Stomach (tissue), 8 donors: ENCODE measurements at regions not wholly inside any gene's neighbourhood (a gene's known extent, or its start where the extent isn't known, plus 50 kb on each side); places are given as distances from the start of the nearest gene placed in this dataset.
"Not testable (repeated sequence)": the region's sequence is repeated elsewhere in the genome, so short reads cannot be mapped to it uniquely, and the experiment has no call there.

Experiments
- DNase-seq, 2 donors: peaks; one replicate each; pipeline versions ENCODE4 v3.0.0 to v3.0.0-alpha.2; 2013 to 2019
- H3K27ac ChIP-seq, 5 donors: fragments of 200-600 bp in 4 of 5; sonication (generic) in 4 of 5; one replicate each; pipeline ENCODE4 v1.5.1; 2013 to 2019; ENCODE audit warnings: mild to moderate bottlenecking in 1 of 5, moderate library complexity in 1 of 5
- H3K27me3 ChIP-seq, 3 donors: fragments of 200-600 bp; sonication (generic); one replicate each; pipeline ENCODE4 v1.5.1; 2017 to 2019; ENCODE audit warnings: mixed run types in 1 of 3
- H3K36me3 ChIP-seq, 4 donors: fragments of 200-600 bp; sonication (generic); 1 replicate in 3 of 4; 2 replicates in 1 of 4; pipeline ENCODE4 v1.5.1; 2016 to 2019
- H3K4me1 ChIP-seq, 4 donors: fragments of 200-600 bp; sonication (generic); one replicate each; pipeline ENCODE4 v1.5.1; 2016 to 2019
- H3K4me3 ChIP-seq, 4 donors: fragments of 200-600 bp; sonication (generic) in 3 of 4; one replicate each; pipeline ENCODE4 v1.5.1; 2016 to 2019; ENCODE audit warnings: mild to moderate bottlenecking in 1 of 4
- H3K9me3 ChIP-seq, 4 donors: fragments of 200-600 bp; sonication (generic); one replicate each; pipeline ENCODE4 v1.5.1; 2016 to 2019
- CTCF ChIP-seq, 7 experiments: fragments of 450-650 bp in 4 of 7; fragments of 200-600 bp in 3 of 7; sonication (generic) in 3 of 7; IDR thresholded peaks; one replicate each; pipeline ENCODE4 v1.5.1; 2016 to 2019; ENCODE audit warnings: antibody characterized with exemption in 7 of 7, control low read depth in 2 of 7, mild to moderate bottlenecking in 1 of 7
- EP300 ChIP-seq: sonication (generic); formaldehyde crosslinking; IDR thresholded peaks from one replicate; pipeline ENCODE4 v1.6.1; 2017; ENCODE audit warnings: antibody characterized with exemption
- POLR2A ChIP-seq, 4 donors: fragments of 450-650 bp; IDR thresholded peaks; one replicate each; pipeline ENCODE4 v1.6.1; 2016; ENCODE audit warnings: antibody characterized with exemption in 4 of 4, control low read depth in 2 of 4, mild to moderate bottlenecking in 1 of 4, moderate library complexity in 1 of 4
- POLR2AphosphoS5 ChIP-seq, 3 donors: sonication (generic); formaldehyde crosslinking; IDR thresholded peaks; one replicate each; pipeline ENCODE4 v1.6.1; 2016; ENCODE audit warnings: antibody characterized with exemption in 3 of 3
- WGBS, 5 donors: extraction: QIAGEN DNeasy Blood & Tissue Kit in 3 of 5; methylation state at CpG; one replicate each; pipeline versions ENCODE4 v1.1.5 to v1.1.7; 2013 to 2018; 5-methylcytosine and 5-hydroxymethylcytosine counted together
- intact Hi-C: fragments of 100-400 bp; cut with DNase I; formaldehyde crosslinking; loops from one replicate; pipeline ENCODE4 v1.15.1; 2023; ENCODE audit warnings: low total_unique reads
- donor health status: healthy with polysubstance abuse.
- donor health status: Bipolar disorder and iron deficiency.
- donor health status: healthy.

DNA sequence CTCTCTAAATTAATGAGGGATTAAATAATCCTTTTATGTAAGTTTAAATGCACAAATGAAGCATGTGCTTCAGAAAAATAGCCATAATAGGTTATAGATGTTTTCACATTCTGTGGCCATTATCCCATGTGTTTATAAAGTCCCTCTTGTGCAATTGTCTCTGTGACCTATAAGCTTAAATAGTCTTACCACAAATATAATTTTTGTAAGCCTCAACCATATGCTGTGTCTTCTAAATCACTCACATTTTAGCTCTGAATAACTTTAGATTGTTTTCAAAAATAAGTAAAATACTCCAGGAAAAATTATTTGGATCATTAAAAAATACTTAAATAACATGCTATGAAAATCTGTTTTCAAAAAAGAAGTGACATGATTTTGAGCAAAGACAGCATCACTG, 1894.7 kb downstream of the MAT2B start:
- peaks cover 0 to 8% (median 3%) of the 10 kb centered on the region in 4 donors for H3K4me1 ChIP-seq
- H3K27ac ChIP-seq: no peak overlapping the region
- no peak for DNase-seq
- H3K27me3 ChIP-seq: no peaks in the 10 kb centered on the region
- H3K36me3 ChIP-seq: no peaks in the 10 kb centered on the region
- H3K9me3 ChIP-seq: no peaks in the 10 kb centered on the region
- intact Hi-C loops: no loop called here
- TF ChIP-seq CTCF (IDR thresholded peaks at IDR 0.05) (no peak), EP300 (no peak), POLR2AphosphoS5 (IDR thresholded peaks at IDR 0.05) (no peak), POLR2A (IDR thresholded peaks at IDR 0.05) (no peak)
- H3K4me3 ChIP-seq: no peak overlapping the region

DNA sequence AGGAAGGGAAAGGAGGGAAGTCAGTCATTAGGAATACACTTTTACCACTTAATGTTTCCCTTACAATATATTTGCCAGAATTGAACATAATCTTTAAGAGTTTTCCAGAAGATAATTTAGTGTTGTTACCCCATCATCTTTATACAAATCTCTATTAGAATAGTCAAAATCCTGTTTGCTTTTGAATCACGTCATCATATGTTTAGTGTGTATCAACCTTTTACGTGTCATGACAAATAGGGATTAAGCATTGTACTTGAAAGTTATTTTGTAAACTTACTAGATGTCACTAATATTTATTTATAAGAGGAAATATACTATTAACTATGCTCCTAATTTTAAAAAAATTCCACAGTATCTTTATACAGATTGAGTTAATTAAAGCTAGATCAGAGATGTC, 1899.5 kb downstream of the MAT2B start:
- Histone ChIP-seq H3K9me3 (peaks cover 0 to 18% (median 7%) of the 10 kb centered on the region in 4 donors), H3K4me3 (no peak overlapping the region), H3K27ac (no peak overlapping the region), H3K4me1 (no peaks in the 10 kb centered on the region), H3K27me3 (no peaks in the 10 kb centered on the region), H3K36me3 (no peaks in the 10 kb centered on the region)
- intact Hi-C loops: no loop called here
- DNase-seq: no peak
- TF ChIP-seq POLR2AphosphoS5 (IDR thresholded peaks at IDR 0.05): no peak
- WGBS, 5 donors: 71 to 86% (median 79%) methylated on average over 2 of the region's 2 CpGs

GRCh38 chr5:165405340-165405739, 1899.9 kb downstream of the MAT2B start:
- 21 to 42% (median 23%) methylated on average over 1 of the region's 1 CpG for WGBS, 5 donors

GRCh38 chr5:165407352-165407751, 1901.9 kb downstream of the MAT2B start:
- peaks cover 0 to 18% (median 7%) of the 10 kb centered on the region in 4 donors for H3K9me3 ChIP-seq
- no peak overlapping the region for H3K4me3 ChIP-seq
- WGBS, 5 donors: 88 to 93% (median 91%) methylated on average over 3 of the region's 3 CpGs
- H3K27me3 ChIP-seq: no peaks in the 10 kb centered on the region
- DNase-seq: no peak
- TF ChIP-seq EP300 (no peak), POLR2A (IDR thresholded peaks at IDR 0.05) (no peak), CTCF (IDR thresholded peaks at IDR 0.05) (no peak), POLR2AphosphoS5 (IDR thresholded peaks at IDR 0.05) (no peak)
- H3K27ac ChIP-seq: no peak overlapping the region
- no peaks in the 10 kb centered on the region for H3K4me1 ChIP-seq
- H3K36me3 ChIP-seq: no peaks in the 10 kb centered on the region
- intact Hi-C loops: no loop called here

More at GRCh38 chr5:165405340-165405739, 1899.9 kb downstream of the MAT2B start:
- no peak for TF ChIP-seq CTCF (IDR thresholded peaks at IDR 0.05)
- no peak for TF ChIP-seq POLR2AphosphoS5 (IDR thresholded peaks at IDR 0.05)
- TF ChIP-seq EP300: no peak
- no peak for TF ChIP-seq POLR2A (IDR thresholded peaks at IDR 0.05)
- Histone ChIP-seq H3K27ac (no peak overlapping the region), H3K36me3 (no peaks in the 10 kb centered on the region), H3K4me3 (no peak overlapping the region), H3K4me1 (no peaks in the 10 kb centered on the region), H3K9me3 (peaks cover 0 to 18% (median 7%) of the 10 kb centered on the region in 4 donors), H3K27me3 (no peaks in the 10 kb centered on the region)
- no peak for DNase-seq
- intact Hi-C loops: no loop called here

GRCh38 chr5:165410476-165410875, 1905.1 kb downstream of the MAT2B start:
- H3K4me1 ChIP-seq: no peaks in the 10 kb centered on the region
- H3K27me3 ChIP-seq: no peaks in the 10 kb centered on the region
- TF ChIP-seq CTCF (IDR thresholded peaks at IDR 0.05) (no peak), POLR2AphosphoS5 (IDR thresholded peaks at IDR 0.05) (no peak), EP300 (no peak), POLR2A (IDR thresholded peaks at IDR 0.05) (no peak)
- no peaks in the 10 kb centered on the region for H3K36me3 ChIP-seq
- H3K27ac ChIP-seq: no peak overlapping the region
- 93 to 100% (median 96%) methylated on average over 1 of the region's 1 CpG for WGBS, 5 donors
- DNase-seq: no peak
- H3K9me3 ChIP-seq: peaks cover 0 to 18% (median 7%) of the 10 kb centered on the region in 4 donors
- intact Hi-C loops: no loop called here
- H3K4me3 ChIP-seq: no peak overlapping the region

DNA sequence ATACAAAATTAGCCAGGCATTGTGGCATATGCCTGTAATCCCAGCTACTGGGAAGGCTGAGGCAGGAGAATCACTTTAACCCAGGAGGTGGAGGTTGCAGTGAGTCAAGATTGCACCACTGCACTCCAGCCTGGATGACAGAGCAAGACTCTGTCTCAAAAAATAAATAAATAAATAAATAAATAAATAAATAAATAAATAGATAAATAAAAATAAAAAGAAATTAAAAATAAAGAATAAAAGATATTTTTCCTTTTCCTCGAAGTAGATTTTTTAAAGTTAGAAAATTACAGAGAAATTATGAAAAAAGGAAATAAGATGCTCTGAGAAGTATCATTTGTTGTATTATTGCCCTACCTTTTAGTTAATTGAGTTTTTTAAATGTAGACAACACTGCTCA, 1906.1 kb downstream of the MAT2B start:
- DNase-seq, H3K27me3 ChIP-seq, H3K4me1 ChIP-seq, H3K27ac ChIP-seq, H3K36me3 ChIP-seq, H3K4me3 ChIP-seq, intact Hi-C loops: not testable (repeated sequence)
- 83 to 94% (median 86%) methylated on average over 1 of the region's 1 CpG for WGBS, 5 donors
- H3K9me3 ChIP-seq: peaks cover 0 to 18% (median 7%) of the 10 kb centered on the region in 4 donors
